NB4 (cell line): ENCODE measurements at regions not wholly inside any gene's neighbourhood (a gene's known extent, or its start where the extent isn't known, plus 50 kb on each side); places are given as distances from the start of the nearest gene placed in this dataset.

Experiments used
- MAX ChIP-seq: IDR thresholded peaks from 2 replicates; pipeline ENCODE4 v1.6.1; 2011; ENCODE audit warnings: low read depth, low read length
- MYC ChIP-seq: IDR thresholded peaks from 2 replicates; pipeline ENCODE4 v1.6.1; 2011; ENCODE audit warnings: low read depth, low read length
- POLR2A ChIP-seq: IDR thresholded peaks from 2 replicates; pipeline ENCODE4 v1.6.1; 2011; ENCODE audit warnings: mild to moderate bottlenecking; ENCODE audit not compliant: insufficient read length; ENCODE audit errors: extremely low read depth
- TF ChIP-seq, protein P1 (sequence below): IDR thresholded peaks from one replicate; pipeline ENCODE4 v1.5.1; 2012; ENCODE audit warnings: low read depth, low read length

DNA sequence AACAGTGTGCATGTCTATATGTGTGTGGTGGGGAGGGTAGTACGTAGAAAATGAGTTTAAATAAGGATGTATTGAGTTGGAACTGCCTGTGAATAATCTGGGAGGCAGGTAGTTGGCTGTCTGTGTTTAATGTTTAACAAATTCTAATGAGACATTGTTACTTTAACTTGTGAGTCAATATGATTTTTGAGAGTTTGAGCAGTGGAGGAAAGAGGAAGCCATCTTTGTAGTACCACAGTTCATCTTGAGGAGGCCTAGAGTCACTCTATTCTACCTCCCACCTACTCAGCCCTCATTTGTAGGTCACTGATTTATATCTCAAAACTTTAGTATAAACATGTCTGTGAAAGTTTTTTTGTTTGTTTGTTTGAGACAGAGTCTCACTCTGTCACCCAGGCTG, 129.9 kb upstream of the ITGB1 start:
- TF ChIP-seq, protein P1, sequence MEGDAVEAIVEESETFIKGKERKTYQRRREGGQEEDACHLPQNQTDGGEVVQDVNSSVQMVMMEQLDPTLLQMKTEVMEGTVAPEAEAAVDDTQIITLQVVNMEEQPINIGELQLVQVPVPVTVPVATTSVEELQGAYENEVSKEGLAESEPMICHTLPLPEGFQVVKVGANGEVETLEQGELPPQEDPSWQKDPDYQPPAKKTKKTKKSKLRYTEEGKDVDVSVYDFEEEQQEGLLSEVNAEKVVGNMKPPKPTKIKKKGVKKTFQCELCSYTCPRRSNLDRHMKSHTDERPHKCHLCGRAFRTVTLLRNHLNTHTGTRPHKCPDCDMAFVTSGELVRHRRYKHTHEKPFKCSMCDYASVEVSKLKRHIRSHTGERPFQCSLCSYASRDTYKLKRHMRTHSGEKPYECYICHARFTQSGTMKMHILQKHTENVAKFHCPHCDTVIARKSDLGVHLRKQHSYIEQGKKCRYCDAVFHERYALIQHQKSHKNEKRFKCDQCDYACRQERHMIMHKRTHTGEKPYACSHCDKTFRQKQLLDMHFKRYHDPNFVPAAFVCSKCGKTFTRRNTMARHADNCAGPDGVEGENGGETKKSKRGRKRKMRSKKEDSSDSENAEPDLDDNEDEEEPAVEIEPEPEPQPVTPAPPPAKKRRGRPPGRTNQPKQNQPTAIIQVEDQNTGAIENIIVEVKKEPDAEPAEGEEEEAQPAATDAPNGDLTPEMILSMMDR: no peak
- no peak for TF ChIP-seq POLR2A
- no peak for TF ChIP-seq MYC
- TF ChIP-seq MAX: no peak
